ENCODE measurements at regions not wholly inside any gene's neighbourhood (a gene's known extent, or its start where the extent isn't known, plus 50 kb on each side); places are given as distances from the start of the nearest gene placed in this dataset.

GRCh38 chr1:221169447-221169889 is 290.2 kb downstream of the HLX start:
- no peaks in the 10 kb centered on the region for H3K79me2 ChIP-seq
- H3K36me3 ChIP-seq (ENCODE audit: control insufficient read depth, insufficient read depth, low read length) = no peaks in the 10 kb centered on the region

GRCh38 chr1:221170171-221170570 is 290.9 kb downstream of the HLX start:
- Histone ChIP-seq H3K9me3 (ENCODE audit: control insufficient read depth, low read length) (no peaks in the 10 kb centered on the region), H3K4me3 (ENCODE audit: low read depth, low read length) (no peak overlapping the region), H3K79me2 (no peaks in the 10 kb centered on the region), H3K36me3 (ENCODE audit: control insufficient read depth, insufficient read depth, low read length) (no peaks in the 10 kb centered on the region), H3K4me2 (ENCODE audit: low read length) (no peak overlapping the region), H3K27me3 (ENCODE audit: control insufficient read depth, insufficient read depth, low read length) (no peaks in the 10 kb centered on the region), H3K9ac (no peak overlapping the region), H3K4me1 (no peaks in the 10 kb centered on the region), H2AFZ (no peak overlapping the region), H3K27ac (no peak overlapping the region)
- TF ChIP-seq CTCF (IDR thresholded peaks at IDR 0.05) = no peak

More at GRCh38 chr1:221169447-221169889, 290.2 kb downstream of the HLX start:
- Histone ChIP-seq H2AFZ (no peak overlapping the region), H3K4me3 (ENCODE audit: low read depth, low read length) (no peak overlapping the region), H3K27me3 (ENCODE audit: control insufficient read depth, insufficient read depth, low read length) (no peaks in the 10 kb centered on the region), H3K9ac (no peak overlapping the region), H3K4me1 (no peaks in the 10 kb centered on the region), H3K27ac (no peak overlapping the region), H3K4me2 (ENCODE audit: low read length) (no peak overlapping the region), H3K9me3 (ENCODE audit: control insufficient read depth, low read length) (no peaks in the 10 kb centered on the region)
- no peak for TF ChIP-seq CTCF (IDR thresholded peaks at IDR 0.05)

- Histone ChIP-seq H3K9me3 (ENCODE audit: control insufficient read depth, low read length) (no peaks in the 10 kb centered on the region), H3K4me2 (ENCODE audit: low read length) (no peak overlapping the region), H3K27me3 (ENCODE audit: control insufficient read depth, insufficient read depth, low read length) (no peaks in the 10 kb centered on the region), H3K36me3 (ENCODE audit: control insufficient read depth, insufficient read depth, low read length) (no peaks in the 10 kb centered on the region), H3K9ac (no peak overlapping the region), H3K79me2 (no peaks in the 10 kb centered on the region), H3K27ac (no peak overlapping the region), H3K4me1 (no peaks in the 10 kb centered on the region), H2AFZ (no peak overlapping the region), H3K4me3 (ENCODE audit: low read depth, low read length) (no peak overlapping the region)
- no peak for TF ChIP-seq CTCF (IDR thresholded peaks at IDR 0.05)
Measured at GRCh38 chr1:221171768-221172167, 292.5 kb downstream of the HLX start.

- Histone ChIP-seq H3K9me3 (ENCODE audit: control insufficient read depth, low read length) (no peaks in the 10 kb centered on the region), H3K27ac (no peak overlapping the region), H2AFZ (no peak overlapping the region), H3K9ac (no peak overlapping the region), H3K36me3 (ENCODE audit: control insufficient read depth, insufficient read depth, low read length) (no peaks in the 10 kb centered on the region), H3K4me1 (no peaks in the 10 kb centered on the region), H3K27me3 (ENCODE audit: control insufficient read depth, insufficient read depth, low read length) (no peaks in the 10 kb centered on the region), H3K4me2 (ENCODE audit: low read length) (no peak overlapping the region), H3K79me2 (no peaks in the 10 kb centered on the region), H3K4me3 (ENCODE audit: low read depth, low read length) (no peak overlapping the region)
- TF ChIP-seq CTCF (IDR thresholded peaks at IDR 0.05) = no peak
Measured at GRCh38 chr1:221172841-221173240, 293.6 kb downstream of the HLX start.

GRCh38 chr1:221174330-221174993 is 295.2 kb downstream of the HLX start:
- Histone ChIP-seq H3K9me3 (ENCODE audit: control insufficient read depth, low read length) (no peaks in the 10 kb centered on the region), H3K4me3 (ENCODE audit: low read depth, low read length) (no peak overlapping the region), H3K4me1 (no peaks in the 10 kb centered on the region), H3K36me3 (ENCODE audit: control insufficient read depth, insufficient read depth, low read length) (no peaks in the 10 kb centered on the region), H3K4me2 (ENCODE audit: low read length) (no peak overlapping the region), H3K27ac (no peak overlapping the region), H3K9ac (no peak overlapping the region), H3K27me3 (ENCODE audit: control insufficient read depth, insufficient read depth, low read length) (no peaks in the 10 kb centered on the region), H2AFZ (no peak overlapping the region), H3K79me2 (no peaks in the 10 kb centered on the region)
- TF ChIP-seq CTCF (IDR thresholded peaks at IDR 0.05) = no peak
